ENCODE measurements at regions not wholly inside any gene's neighbourhood (a gene's known extent, or its start where the extent isn't known, plus 50 kb on each side); places are given as distances from the start of the nearest gene placed in this dataset.

DNA sequence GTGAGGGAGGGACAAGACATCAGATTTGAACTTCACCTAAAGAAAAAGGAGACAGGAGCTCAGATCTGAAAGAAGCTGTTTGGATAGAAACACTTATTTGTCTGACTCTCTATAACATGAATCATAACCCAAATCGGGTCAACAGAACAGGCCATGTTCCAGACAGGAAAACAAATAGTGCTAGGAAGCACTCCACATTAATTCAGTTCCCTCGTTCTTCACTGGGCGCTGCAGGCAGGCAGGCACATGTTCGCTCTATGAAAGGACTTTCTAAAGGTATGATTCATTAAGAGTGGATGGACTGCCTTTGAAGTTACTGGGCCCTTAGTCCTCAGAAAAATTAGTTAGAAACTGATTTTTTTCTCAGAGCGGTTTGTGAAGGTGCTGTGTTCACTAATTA lies 137.5 kb upstream of the TRPC6 start (continued):
- no peak for TF ChIP-seq POLR2A (IDR thresholded peaks at IDR 0.05; ENCODE audit: control extremely low read depth in 1 of 2, low read depth in 2 of 2, low read length in 2 of 2)

DNA sequence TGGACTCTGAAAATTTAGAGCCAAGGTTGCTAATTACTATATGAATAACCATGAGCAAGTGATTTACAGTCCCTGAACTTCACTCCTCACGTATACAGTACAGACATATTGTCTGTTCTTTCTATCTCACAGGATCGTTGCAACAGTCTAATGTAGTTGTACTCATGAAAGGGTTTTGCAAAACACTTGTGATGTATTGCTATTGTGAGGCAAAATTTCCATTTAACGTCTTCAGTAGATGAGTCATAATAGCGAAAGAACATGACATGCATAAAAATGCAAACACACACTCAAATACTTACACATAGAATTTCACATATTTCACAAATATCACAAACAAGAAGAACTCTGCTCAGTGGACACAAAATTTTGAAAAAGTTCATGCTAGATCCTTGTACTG lies 134.6 kb upstream of the TRPC6 start:
- FAIRE-seq: no peak
- H4K91ac ChIP-seq (replicated peaks; ENCODE audit: insufficient read length, low read length): no peak overlapping the region
- no peaks in the 10 kb centered on the region for H3K23me2 ChIP-seq (ENCODE audit: low read depth, low read length)
- ChIA-PET CTCF (ENCODE audit: partially characterized antibody) (no interaction called here), POLR2A (ENCODE audit: partially characterized antibody) (no interaction called here)
- H2BK20ac ChIP-seq (ENCODE audit: low read length): no peak overlapping the region
- H3K79me2 ChIP-seq (ENCODE audit: control insufficient read depth in 1 of 2, insufficient read depth in 2 of 2, low read length in 2 of 2): no peaks in the 10 kb centered on the region
- no peak overlapping the region for H3K4me2 ChIP-seq (ENCODE audit: insufficient read depth in 1 of 2, low read depth in 2 of 2, low read length in 2 of 2)
- no peak overlapping the region for H4K8ac ChIP-seq (ENCODE audit: extremely low read depth, insufficient read depth, low read length)
- no peak overlapping the region for H2AK5ac ChIP-seq (ENCODE audit: low read depth, low read length)
- no peak overlapping the region for H2BK15ac ChIP-seq (ENCODE audit: low read length)
- H4K5ac ChIP-seq (ENCODE audit: insufficient read length, low read depth, low read length): no peak overlapping the region
- no peak overlapping the region for H3K9ac ChIP-seq (replicated peaks in 1 of 4; ENCODE audit: extremely low read depth in 1 of 4, low read depth in 3 of 4, low read length in 3 of 4)
- H3K36me3 ChIP-seq (ENCODE audit: control insufficient read depth in 2 of 4, insufficient read depth in 4 of 4, low read length in 3 of 4): no peaks in the 10 kb centered on the region
- WGBS, 2 experiments (ENCODE audit: extremely low coverage in 1 of 2, insufficient coverage in 1 of 2, insufficient read length in 1 of 2, insufficient replicate concordance in 2 of 2, low coverage in 1 of 2, low lambda C conversion rate in 2 of 2, missing lambda C conversion rate in 1 of 2): 90% methylated on average over 4 of the region's 4 CpGs; no CpG with 5 or more reads in 1 of the 2 experiments
- no peak overlapping the region for H3K14ac ChIP-seq (ENCODE audit: insufficient read length)
- no peak overlapping the region for H3K27ac ChIP-seq (ENCODE audit: low read depth, low read length)
- no peak for DNase-seq (ENCODE audit: low read depth in 1 of 2, low spot score in 2 of 2)
- no peaks in the 10 kb centered on the region for H3K9me3 ChIP-seq (ENCODE audit: insufficient read depth in 2 of 2, low read depth in 1 of 2, low read length in 1 of 2)
- no peak overlapping the region for H3K23ac ChIP-seq (ENCODE audit: insufficient read length)
- no peaks in the 10 kb centered on the region for H3K27me3 ChIP-seq (replicated peaks in 1 of 4; ENCODE audit: control insufficient read depth in 3 of 4, extremely low read depth in 1 of 4, insufficient read depth in 3 of 4, low read length in 3 of 4)
- H2BK120ac ChIP-seq (replicated peaks; ENCODE audit: low read depth, low read length): no peak overlapping the region
- H3K4me1 ChIP-seq (replicated peaks in 1 of 4; ENCODE audit: control insufficient read depth in 3 of 4, insufficient read depth in 4 of 4, low read length in 3 of 4): no peaks in the 10 kb centered on the region
- H2BK5ac ChIP-seq (ENCODE audit: low read depth, low read length): no peak overlapping the region
- H2BK12ac ChIP-seq (ENCODE audit: low read depth, low read length): no peak overlapping the region
- no peaks in the 10 kb centered on the region for H3K79me1 ChIP-seq (ENCODE audit: low read depth, low read length)
- no peak overlapping the region for H3K18ac ChIP-seq (ENCODE audit: extremely low read depth, low read length)
- no peak overlapping the region for H2AFZ ChIP-seq (ENCODE audit: low read length)
- no peak overlapping the region for H3K56ac ChIP-seq (replicated peaks; ENCODE audit: insufficient read length, low read depth, low read length)
- H4K20me1 ChIP-seq (replicated peaks in 1 of 2; ENCODE audit: control insufficient read depth in 1 of 2, insufficient read depth in 2 of 2, low read length in 2 of 2): no peaks in the 10 kb centered on the region
- no peak overlapping the region for H3K4me3 ChIP-seq (ENCODE audit: extremely low read depth in 1 of 4, insufficient read depth in 2 of 4, low read depth in 3 of 4, low read length in 4 of 4)
- H3K4ac ChIP-seq (replicated peaks; ENCODE audit: insufficient read length, low read depth, low read length): no peak overlapping the region
- TF ChIP-seq, protein P1, sequence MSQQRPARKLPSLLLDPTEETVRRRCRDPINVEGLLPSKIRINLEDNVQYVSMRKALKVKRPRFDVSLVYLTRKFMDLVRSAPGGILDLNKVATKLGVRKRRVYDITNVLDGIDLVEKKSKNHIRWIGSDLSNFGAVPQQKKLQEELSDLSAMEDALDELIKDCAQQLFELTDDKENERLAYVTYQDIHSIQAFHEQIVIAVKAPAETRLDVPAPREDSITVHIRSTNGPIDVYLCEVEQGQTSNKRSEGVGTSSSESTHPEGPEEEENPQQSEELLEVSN (IDR thresholded peaks at IDR 0.05): no peak
- TF ChIP-seq KDM4A (IDR thresholded peaks at IDR 0.05; ENCODE audit: low read depth, low read length, severe bottlenecking) (no peak), NANOG (IDR thresholded peaks at IDR 0.05; ENCODE audit: insufficient read depth, low read depth, low read length, poor library complexity, severe bottlenecking) (no peak), JUN (IDR thresholded peaks at IDR 0.05; ENCODE audit: low read depth, low read length) (no peak), POU5F1 (IDR thresholded peaks at IDR 0.05; ENCODE audit: low read depth, low read length) (no peak), RBBP5 (IDR thresholded peaks at IDR 0.05; ENCODE audit: borderline replicate concordance, low read depth, low read length) (no peak), EP300 (IDR thresholded peaks at IDR 0.05; ENCODE audit: borderline replicate concordance in 1 of 2, low read depth in 2 of 2, low read length in 2 of 2) (no peak), PHF8 (conservative IDR thresholded peaks at IDR 0.05; ENCODE audit: low read depth, low read length) (no peak), SAP30 (IDR thresholded peaks at IDR 0.05; ENCODE audit: insufficient read depth, insufficient replicate concordance, low read length) (no peak), SIN3A (conservative IDR thresholded peaks at IDR 0.05 in 1 of 2, IDR thresholded peaks at IDR 0.05 in 1 of 2; ENCODE audit: low read depth in 1 of 2, low read length in 2 of 2) (no peak), RXRA (IDR thresholded peaks at IDR 0.05; ENCODE audit: insufficient read depth, low read depth, low read length) (no peak)
